ENCODE measurements at regions not wholly inside any gene's neighbourhood (a gene's known extent, or its start where the extent isn't known, plus 50 kb on each side); places are given as distances from the start of the nearest gene placed in this dataset.

DNA sequence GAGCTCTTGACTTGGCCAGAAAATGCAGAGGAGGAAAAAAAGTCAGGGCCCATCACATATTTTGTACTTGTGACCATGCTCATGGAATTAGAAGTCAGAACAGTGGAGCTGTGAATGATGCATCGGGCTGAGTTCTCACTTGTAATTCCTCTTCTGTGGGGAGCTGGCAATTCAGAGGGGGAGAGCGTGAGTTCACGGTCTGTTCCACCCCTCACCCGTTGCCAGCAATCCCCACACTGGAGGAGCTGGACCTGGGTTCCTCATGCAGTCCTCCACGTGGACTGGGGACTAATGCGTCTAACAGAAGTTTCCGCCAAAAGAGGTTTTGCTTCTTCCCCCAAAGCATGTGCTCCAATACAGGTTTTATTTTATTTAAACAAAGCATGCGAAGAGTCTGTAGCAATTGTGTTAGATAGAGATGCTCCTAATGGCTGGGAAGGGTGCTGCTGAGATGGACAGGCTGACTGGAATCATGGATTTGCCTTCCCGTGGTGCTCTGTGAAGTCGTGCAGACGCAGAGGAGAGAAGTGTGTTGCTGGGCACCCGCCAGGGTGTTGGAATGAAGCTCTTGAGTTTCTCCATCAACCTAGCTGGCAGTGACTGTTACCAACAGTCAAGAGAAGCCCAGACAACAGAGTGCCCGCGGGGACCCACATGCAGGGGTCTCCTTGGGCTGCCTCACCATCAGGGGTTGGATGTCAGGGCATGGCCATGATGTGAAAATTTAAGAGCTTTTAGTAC is 77.4 kb upstream of the PCSK6 start:
- ATAC-seq (no peak), DNase-seq (no peak)
- Histone ChIP-seq H3K4me1 (no peaks in the 10 kb centered on the region), H3K27me3 (no peaks in the 10 kb centered on the region), H3K27ac (no peak overlapping the region), H3K9me3 (no peaks in the 10 kb centered on the region), H3K4me3 (no peak overlapping the region), H3K36me3 (no peaks in the 10 kb centered on the region)
- 81% methylated on average over 9 of the region's 14 CpGs for WGBS (ENCODE audit: insufficient coverage, low coverage, low lambda C conversion rate, missing lambda C conversion rate)
- no peak for TF ChIP-seq POLR2A (IDR thresholded peaks at IDR 0.05)
- TF ChIP-seq, protein P1, sequence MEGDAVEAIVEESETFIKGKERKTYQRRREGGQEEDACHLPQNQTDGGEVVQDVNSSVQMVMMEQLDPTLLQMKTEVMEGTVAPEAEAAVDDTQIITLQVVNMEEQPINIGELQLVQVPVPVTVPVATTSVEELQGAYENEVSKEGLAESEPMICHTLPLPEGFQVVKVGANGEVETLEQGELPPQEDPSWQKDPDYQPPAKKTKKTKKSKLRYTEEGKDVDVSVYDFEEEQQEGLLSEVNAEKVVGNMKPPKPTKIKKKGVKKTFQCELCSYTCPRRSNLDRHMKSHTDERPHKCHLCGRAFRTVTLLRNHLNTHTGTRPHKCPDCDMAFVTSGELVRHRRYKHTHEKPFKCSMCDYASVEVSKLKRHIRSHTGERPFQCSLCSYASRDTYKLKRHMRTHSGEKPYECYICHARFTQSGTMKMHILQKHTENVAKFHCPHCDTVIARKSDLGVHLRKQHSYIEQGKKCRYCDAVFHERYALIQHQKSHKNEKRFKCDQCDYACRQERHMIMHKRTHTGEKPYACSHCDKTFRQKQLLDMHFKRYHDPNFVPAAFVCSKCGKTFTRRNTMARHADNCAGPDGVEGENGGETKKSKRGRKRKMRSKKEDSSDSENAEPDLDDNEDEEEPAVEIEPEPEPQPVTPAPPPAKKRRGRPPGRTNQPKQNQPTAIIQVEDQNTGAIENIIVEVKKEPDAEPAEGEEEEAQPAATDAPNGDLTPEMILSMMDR (IDR thresholded peaks at IDR 0.05) = no peak
- intact Hi-C loops (cut with DNase I) = loop anchor here in 1 of 2 donors (10.0 kb wide), 1 partner anchor 182 kb away; no protein-coding TSS in a partner anchor

DNA sequence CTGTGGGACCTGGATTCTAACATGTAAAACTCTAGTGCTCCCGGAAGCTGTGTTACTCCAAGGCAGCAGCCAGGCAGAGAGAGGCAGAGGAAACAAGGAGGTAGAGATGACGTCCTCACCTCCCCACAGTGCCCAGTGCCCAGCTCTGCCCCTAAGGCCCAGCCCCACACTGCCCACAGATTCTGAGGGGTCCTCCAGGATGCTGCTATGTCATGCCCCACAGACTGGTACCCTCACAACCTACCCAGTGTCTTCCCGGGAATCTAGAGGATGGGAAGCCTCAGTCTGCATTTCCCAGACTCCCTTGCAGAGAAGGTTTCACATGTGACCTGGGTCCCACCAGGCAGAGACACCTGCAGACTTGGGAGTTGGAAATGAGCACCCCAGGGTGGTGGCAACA is 75.9 kb upstream of the PCSK6 start:
- H3K36me3 ChIP-seq = no peaks in the 10 kb centered on the region
- no peak for TF ChIP-seq POLR2A (IDR thresholded peaks at IDR 0.05)
- TF ChIP-seq, protein P1 (IDR thresholded peaks at IDR 0.05) = no peak
- DNase-seq (no peak), ATAC-seq (peak in 1 of 4 donors; percentile 9)
- H3K9me3 ChIP-seq = no peaks in the 10 kb centered on the region
- H3K4me3 ChIP-seq = no peak overlapping the region
- no peak overlapping the region for H3K27ac ChIP-seq
- intact Hi-C loops (cut with DNase I) = loop anchor here in 1 of 2 donors (10.0 kb wide), 1 partner anchor 181 kb away; no protein-coding TSS in a partner anchor
- no peaks in the 10 kb centered on the region for H3K4me1 ChIP-seq
- H3K27me3 ChIP-seq = no peaks in the 10 kb centered on the region
- 92% methylated on average over 2 of the region's 3 CpGs for WGBS (ENCODE audit: insufficient coverage, low coverage, low lambda C conversion rate, missing lambda C conversion rate)

DNA sequence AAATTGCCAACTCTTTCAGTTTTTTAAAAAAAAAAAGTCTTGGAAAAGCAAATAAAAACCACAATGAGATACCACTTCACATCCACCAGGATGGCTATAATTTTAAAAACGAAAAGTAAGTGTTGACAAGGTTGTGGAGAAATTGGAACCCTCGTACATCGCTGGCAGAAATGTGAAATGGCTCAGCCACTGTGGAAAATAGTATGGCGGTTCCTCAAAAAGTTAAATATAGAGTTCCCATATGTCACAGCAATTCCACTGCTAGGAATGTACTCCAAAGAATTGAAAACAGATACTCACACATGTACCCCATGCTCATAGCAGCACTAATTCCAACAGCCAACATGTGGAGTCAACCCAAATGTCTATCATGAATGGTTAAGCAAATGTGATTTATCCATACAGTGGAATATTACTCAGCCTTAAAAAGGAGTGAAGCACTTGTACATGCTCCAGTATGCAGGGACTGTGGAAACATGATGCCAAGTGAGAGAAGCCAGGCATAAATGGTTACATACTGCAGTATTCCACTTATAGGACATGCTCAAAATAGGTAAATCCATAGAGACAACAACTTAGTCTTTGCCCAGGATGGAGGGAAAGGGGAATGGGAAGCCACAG is 73.8 kb upstream of the PCSK6 start:
- no peak overlapping the region for H3K4me3 ChIP-seq
- H3K27ac ChIP-seq = no peak overlapping the region
- H3K9me3 ChIP-seq = no peaks in the 10 kb centered on the region
- WGBS (ENCODE audit: insufficient coverage, low coverage, low lambda C conversion rate, missing lambda C conversion rate) = 83% methylated on average over 4 of the region's 4 CpGs
- ATAC-seq (no peak), DNase-seq (no peak)
- no peaks in the 10 kb centered on the region for H3K36me3 ChIP-seq
- H3K4me1 ChIP-seq = peaks cover 0 to 1% (median 0%) of the 10 kb centered on the region in 4 donors
- TF ChIP-seq, protein P1 (IDR thresholded peaks at IDR 0.05) = no peak
- TF ChIP-seq POLR2A (IDR thresholded peaks at IDR 0.05) = no peak
- intact Hi-C loops (cut with DNase I) = loop anchor here in 1 of 2 donors (10.0 kb wide), 1 partner anchor 178 kb away; no protein-coding TSS in a partner anchor
- H3K27me3 ChIP-seq = no peaks in the 10 kb centered on the region

DNA sequence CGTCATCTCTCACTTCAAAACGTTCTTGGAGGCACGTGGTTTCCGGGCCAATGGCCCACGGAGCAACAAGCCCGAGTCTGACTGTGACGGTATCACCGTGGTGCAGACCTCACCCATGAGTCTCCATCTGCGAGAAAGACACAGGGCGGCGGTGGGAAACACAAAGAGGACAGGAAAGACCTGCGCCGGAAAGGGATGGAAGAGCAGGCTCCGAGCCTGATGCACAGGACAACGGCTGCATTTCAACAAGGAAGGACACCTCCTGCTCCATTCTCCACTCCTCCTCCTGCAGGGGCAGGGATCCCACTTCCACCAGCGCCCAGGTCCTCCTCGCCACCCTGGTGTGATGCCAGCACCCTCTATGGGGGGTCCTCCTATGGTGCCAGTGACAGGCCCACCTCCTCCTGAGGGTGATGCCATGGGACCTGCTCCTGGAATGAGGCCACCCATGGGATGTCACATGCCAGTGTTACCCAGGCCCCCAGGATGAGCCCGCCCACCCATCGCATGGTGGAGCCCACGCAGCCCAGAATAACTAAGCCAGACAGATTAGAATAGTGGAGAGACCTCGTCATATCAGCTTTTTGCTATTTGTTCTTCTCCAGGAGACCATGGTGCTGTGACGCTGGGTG is 73.0 kb upstream of the PCSK6 start:
- no peaks in the 10 kb centered on the region for H3K36me3 ChIP-seq
- ATAC-seq = no peak
- intact Hi-C loops (cut with DNase I) = loop anchor here in 1 of 2 donors (10.0 kb wide), 1 partner anchor 178 kb away; no protein-coding TSS in a partner anchor
- H3K27ac ChIP-seq = no peak overlapping the region
- TF ChIP-seq POLR2A (IDR thresholded peaks at IDR 0.05) = no peak
- TF ChIP-seq, protein P1 (IDR thresholded peaks at IDR 0.05) = no peak
- H3K4me3 ChIP-seq = no peak overlapping the region
- DNase-seq = no peak
- H3K9me3 ChIP-seq = no peaks in the 10 kb centered on the region
- 81% methylated on average over 15 of the region's 22 CpGs for WGBS (ENCODE audit: insufficient coverage, low coverage, low lambda C conversion rate, missing lambda C conversion rate)
- peaks cover 0 to 6% (median 0%) of the 10 kb centered on the region in 4 donors for H3K4me1 ChIP-seq
- H3K27me3 ChIP-seq = no peaks in the 10 kb centered on the region

Data from right lobe of liver (tissue), 6 donors.